HepG2 (cell line): ENCODE measurements at regions not wholly inside any gene's neighbourhood (a gene's known extent, or its start where the extent isn't known, plus 50 kb on each side); places are given as distances from the start of the nearest gene placed in this dataset.

ENCODE experiments used
- ATAC-seq: fragments of 200-7000 bp; cut with Tn5 transposase; 3 replicates; pipeline ENCODE4 v1.9.1; 2020; ENCODE audit warnings: mild to moderate bottlenecking, moderate library complexity
- BruUV-seq: library from RNA; stranded (reverse); fragments of 400-500 nt; replicated peaks from 2 replicates; lab custom pipeline; 2021; lab: Mats Ljungman, UMichigan
- CTCF ChIA-PET: fragments of 300-600 bp; formaldehyde crosslinking; extraction: SDS; loops from one replicate; lab custom pipeline; 2021; ENCODE audit warnings: low total read pairs, inconsistent platforms, low intra/inter-chr PET ratio; lab: Yijun Ruan, JAX
- POLR2A ChIA-PET: fragments of 350-600 bp; sonication (Branson Sonifier 250); formaldehyde crosslinking; loops from one replicate; lab custom pipeline; 2020; ENCODE audit warnings: antibody characterized with exemption, inconsistent platforms; lab: Yijun Ruan, JAX
- DNase-seq: peaks from one replicate; pipeline ENCODE4 v3.0.0-alpha.2; 2015; ENCODE audit warnings: low spot score
- FAIRE-seq: peaks from 3 replicates; lab custom pipeline; 2011; peaks lifted over from hg19 to GRCh38; lab: Jason Lieb, UNC
- H2AFZ ChIP-seq: one replicate; pipeline ENCODE4 v1.6.1; 2011; ENCODE audit warnings: low read length, inconsistent platforms
- H3K27ac ChIP-seq: fragments of 300-600 bp; 3 replicates; pipeline ENCODE4 v1.8.0; 2011; ENCODE audit warnings: mixed run types, mild to moderate bottlenecking, mixed read lengths, low read length, inconsistent platforms; ENCODE audit not compliant: insufficient read depth; ENCODE audit errors: extremely low read length
- H3K27me3 ChIP-seq, 2 experiments: fragments of 200-600 bp in 1 of 2; 2 replicates in 1 of 2; 3 replicates in 1 of 2; pipeline versions ENCODE4 v1.6.0 to v1.8.0; 2011; ENCODE audit warnings: low read length in 2 of 2, mild to moderate bottlenecking in 2 of 2, moderate library complexity in 2 of 2, inconsistent platforms in 1 of 2; ENCODE audit not compliant: insufficient read depth in 2 of 2, control insufficient read depth in 1 of 2
- H3K36me3 ChIP-seq, 2 experiments: fragments of 200-600 bp in 1 of 2; replicated peaks in 1 of 2; 2 replicates in 1 of 2; 3 replicates in 1 of 2; pipeline versions ENCODE4 v1.5.1 to v1.8.0; 2011; ENCODE audit warnings: low read length in 2 of 2, inconsistent platforms in 1 of 2; ENCODE audit not compliant: insufficient read depth in 2 of 2, control insufficient read depth in 1 of 2
- H3K4me1 ChIP-seq: 2 replicates; pipeline ENCODE4 v1.5.1; 2012; ENCODE audit warnings: low read length, inconsistent platforms; ENCODE audit not compliant: insufficient read depth
- H3K4me2 ChIP-seq: 2 replicates; pipeline ENCODE4 v1.6.0; 2011; ENCODE audit warnings: low read depth, low read length, inconsistent platforms
- H3K4me3 ChIP-seq, 3 experiments: fragments of 200-600 bp in 1 of 3; sonication (generic), shearing (Covaris generic) in 1 of 3; replicated peaks in 1 of 3; 2 replicates each; pipeline ENCODE4 v1.5.1; 2011 to 2016; ENCODE audit warnings: low read length in 3 of 3, inconsistent platforms in 2 of 3, low read depth in 2 of 3, mild to moderate bottlenecking in 2 of 3, control low read depth in 1 of 3, mixed read lengths in 1 of 3; ENCODE audit not compliant: insufficient read depth in 1 of 3
- H3K79me2 ChIP-seq: one replicate; pipeline ENCODE4 v1.6.1; 2011; ENCODE audit warnings: low read length, inconsistent platforms; ENCODE audit not compliant: insufficient read depth
- H3K9ac ChIP-seq: 2 replicates; pipeline ENCODE4 v1.6.0; 2011; ENCODE audit warnings: mild to moderate bottlenecking, low read depth, low read length, inconsistent platforms; ENCODE audit not compliant: insufficient read depth
- H3K9me3 ChIP-seq: 2 replicates; pipeline ENCODE4 v1.5.1; 2012; ENCODE audit warnings: mild to moderate bottlenecking, low read length
- H4K20me1 ChIP-seq: 2 replicates; pipeline ENCODE4 v1.6.0; 2011; ENCODE audit warnings: inconsistent platforms, mild to moderate bottlenecking, low read length, moderate library complexity; ENCODE audit not compliant: insufficient read depth
- HDAC6 ChIP-seq: fragments of 200-600 bp; sonication (generic); IDR thresholded peaks from 2 replicates; pipeline ENCODE4 v1.7.0; 2017; ENCODE audit warnings: mild to moderate bottlenecking, antibody characterized with exemption, low read length, low read depth
- MIXL1 ChIP-seq: IDR thresholded peaks from 2 replicates; pipeline ENCODE4 v1.6.1; 2016
- SNAPC2 ChIP-seq: sonication (generic); formaldehyde crosslinking; IDR thresholded peaks from 2 replicates; pipeline ENCODE4 v1.8.1; 2022; ENCODE audit warnings: mild to moderate bottlenecking, missing genetic modification reagents
- TCF7 ChIP-seq: sonication (generic); IDR thresholded peaks from 2 replicates; pipeline ENCODE4 v1.6.1; 2016; ENCODE audit warnings: antibody characterized with exemption, low read depth
- ZNF20 ChIP-seq: sonication (generic); formaldehyde crosslinking; IDR thresholded peaks from 2 replicates; pipeline ENCODE4 v1.4.0; 2020; ENCODE audit warnings: mild to moderate bottlenecking, moderate library complexity, missing genetic modification reagents
- ZNF619 ChIP-seq: sonication (generic); formaldehyde crosslinking; IDR thresholded peaks from 2 replicates; pipeline ENCODE4 v1.4.0; 2020; ENCODE audit warnings: mild to moderate bottlenecking, missing genetic modification reagents
- ZNF7 ChIP-seq: IDR thresholded peaks from 2 replicates; pipeline ENCODE4 v1.6.1; 2016; ENCODE audit warnings: missing biosample characterization, missing genetic modification reagents
- ZNF749 ChIP-seq: sonication (generic); formaldehyde crosslinking; IDR thresholded peaks from 2 replicates; pipeline ENCODE4 v1.8.0; 2022; ENCODE audit warnings: mild to moderate bottlenecking, missing genetic modification reagents, moderate library complexity, borderline replicate concordance
- ZSCAN21 ChIP-seq: sonication (generic); formaldehyde crosslinking; IDR thresholded peaks from 2 replicates; pipeline ENCODE4 v1.8.0; 2022; ENCODE audit warnings: mild to moderate bottlenecking, missing genetic modification reagents, moderate library complexity, borderline replicate concordance
- WGBS: methylation state at CpG from one replicate; pipeline ENCODE4 v1.1.6; 2017; ENCODE audit warnings: low lambda C conversion rate; 5-methylcytosine and 5-hydroxymethylcytosine counted together
- in situ Hi-C: cut with HindIII; loops from 2 replicates; pipeline ENCODE4 v1.10.0; 2017; ENCODE audit warnings: low pct_unique_long_range_greater_than_20kb; ENCODE audit not compliant: extremely low pct_ligation_motif_present
- intact Hi-C: fragments of 100-400 bp; cut with micrococcal nuclease; formaldehyde crosslinking; loops from one replicate; pipeline ENCODE4 v1.10.0; 2022; ENCODE audit not compliant: unreplicated experiment
- TF ChIP-seq, protein P1 (sequence below): sonication (generic); formaldehyde crosslinking; IDR thresholded peaks from 2 replicates; pipeline ENCODE4 v1.8.1; 2023; ENCODE audit warnings: missing genetic modification reagents, mild to moderate bottlenecking, borderline replicate concordance

DNA sequence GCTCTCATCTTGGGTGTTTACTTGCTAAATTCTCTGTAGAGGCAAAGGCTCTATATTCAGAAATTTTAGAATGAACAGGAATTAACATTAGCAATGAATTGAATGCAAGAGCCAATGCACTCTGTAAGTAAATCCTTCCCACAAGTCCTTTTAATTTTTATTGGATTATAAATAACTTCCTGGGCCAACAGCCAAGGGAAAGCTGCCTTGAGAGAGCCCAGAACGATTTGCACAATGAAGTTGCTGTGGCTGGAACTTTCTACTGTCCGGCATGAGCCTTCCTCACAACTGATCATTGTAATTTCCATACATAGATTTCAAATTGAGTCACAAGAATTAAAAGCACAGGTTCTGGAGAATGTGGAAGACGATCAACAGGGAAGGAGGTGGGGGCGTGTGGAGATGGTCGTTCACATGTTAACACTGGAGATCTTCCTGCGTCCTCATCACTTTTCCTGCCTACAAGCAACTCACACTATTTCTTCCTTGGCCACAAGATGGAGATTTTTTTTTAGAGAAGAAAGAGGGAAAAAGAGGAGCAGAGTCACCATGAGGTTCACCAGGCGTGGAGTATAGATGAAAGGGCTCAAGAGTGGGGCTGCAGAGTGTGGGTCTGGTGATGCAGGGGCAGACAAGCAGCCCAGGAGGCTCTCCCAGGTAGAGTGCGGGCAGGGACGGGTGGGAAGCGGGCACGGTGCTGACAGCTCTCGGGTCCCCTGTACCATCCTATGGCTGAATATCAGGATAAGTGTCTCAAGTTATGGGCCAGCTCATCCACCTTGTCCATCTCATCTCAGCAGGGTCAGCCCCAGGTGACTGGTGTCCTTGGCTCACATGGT, 110.7 kb downstream of the SOX1 start:
- H3K36me3 ChIP-seq = no peaks in the 10 kb centered on the region
- no peak for FAIRE-seq
- DNase-seq = no peak
- ChIA-PET CTCF (no interaction called here), POLR2A (no interaction called here)
- ATAC-seq = no peak
- H3K27me3 ChIP-seq = peaks cover 4 to 54% of the 10 kb centered on the region in 2 experiments; a peak in 4 of 5 replicates
- TF ChIP-seq ZNF7 (CRISPR knock-in tag) (no peak), ZNF749 (CRISPR knock-in tag) (no peak), MIXL1 (CRISPR knock-in tag) (no peak), SNAPC2 (CRISPR knock-in tag) (no peak), ZNF619 (CRISPR knock-in tag) (no peak), ZNF20 (CRISPR knock-in tag) (no peak), TCF7 (no peak), ZSCAN21 (no peak), HDAC6 (no peak)
- TF ChIP-seq, protein P1, sequence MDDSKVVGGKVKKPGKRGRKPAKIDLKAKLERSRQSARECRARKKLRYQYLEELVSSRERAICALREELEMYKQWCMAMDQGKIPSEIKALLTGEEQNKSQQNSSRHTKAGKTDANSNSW (CRISPR knock-in tag) = no peak
- H3K79me2 ChIP-seq = no peaks in the 10 kb centered on the region
- no peaks in the 10 kb centered on the region for H3K4me1 ChIP-seq
- 35% methylated on average over 11 of the region's 12 CpGs for WGBS
- 0 out of 2 replicates have a peak, but pooled peaks cover 5% of the 10 kb centered on the region for H3K9me3 ChIP-seq
- H3K4me2 ChIP-seq = no peak overlapping the region
- in situ Hi-C loops = no loop called here
- intact Hi-C loops = no loop called here
- H2AFZ ChIP-seq = no peak overlapping the region
- no TSS peak for BruUV-seq
- no peaks in the 10 kb centered on the region for H4K20me1 ChIP-seq
- no peak overlapping the region for H3K27ac ChIP-seq
- H3K4me3 ChIP-seq = no peak overlapping the region
- no peak overlapping the region for H3K9ac ChIP-seq
